T47D (cell line): ENCODE measurements at regions not wholly inside any gene's neighbourhood (a gene's known extent, or its start where the extent isn't known, plus 50 kb on each side); places are given as distances from the start of the nearest gene placed in this dataset.
"Not testable (repeated sequence)": the region's sequence is repeated elsewhere in the genome, so short reads cannot be mapped to it uniquely, and the experiment has no call there.

Source experiments
- DNase-seq, 2 experiments: peaks; one replicate each; pipeline versions ENCODE4 v3.0.0 to v3.0.0-alpha.2; 2011 to 2012; ENCODE audit warnings: low read depth in 1 of 2, low spot score in 1 of 2
- JUND ChIP-seq: IDR thresholded peaks from 2 replicates; pipeline ENCODE4 v1.6.1; 2012; ENCODE audit warnings: low read depth
- in situ Hi-C: cut with HindIII; loops from 2 replicates; pipeline ENCODE4 v1.10.0; 2016; ENCODE audit warnings: low sequenced_read_pairs, low pct_unique_long_range_greater_than_20kb

GRCh38 chr5:100641833-100642232 is 106.7 kb downstream of the FAM174A start:
- TF ChIP-seq JUND = no peak
- in situ Hi-C loops = no loop called here
- peak in 1 of 2 experiments; percentile 22 for DNase-seq

DNA sequence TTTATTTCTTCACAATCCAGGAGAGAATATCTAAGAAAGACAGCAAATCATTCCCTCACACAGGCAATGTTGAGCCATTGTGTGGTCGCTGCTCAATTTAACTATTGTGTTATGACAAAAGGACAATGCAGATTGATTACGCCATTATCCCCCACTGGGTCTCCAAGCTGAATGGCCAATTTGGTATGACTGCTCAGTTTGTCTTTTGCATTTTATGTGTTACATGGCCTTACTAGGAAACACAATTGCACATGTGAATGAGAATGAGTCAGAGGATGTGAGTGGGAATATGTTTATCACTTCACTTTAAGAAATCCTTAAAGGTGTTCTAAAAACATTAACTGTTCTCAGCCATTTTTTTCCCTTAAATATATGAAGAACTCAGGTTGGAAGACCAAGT is 108.3 kb downstream of the FAM174A start:
- DNase-seq = no peak
- in situ Hi-C loops = no loop called here
- no peak for TF ChIP-seq JUND

- DNase-seq = no peak
- TF ChIP-seq JUND = no peak
- in situ Hi-C loops = no loop called here
These were observed 109.0 kb downstream of the FAM174A start for GRCh38 chr5:100644185-100644584.

DNA sequence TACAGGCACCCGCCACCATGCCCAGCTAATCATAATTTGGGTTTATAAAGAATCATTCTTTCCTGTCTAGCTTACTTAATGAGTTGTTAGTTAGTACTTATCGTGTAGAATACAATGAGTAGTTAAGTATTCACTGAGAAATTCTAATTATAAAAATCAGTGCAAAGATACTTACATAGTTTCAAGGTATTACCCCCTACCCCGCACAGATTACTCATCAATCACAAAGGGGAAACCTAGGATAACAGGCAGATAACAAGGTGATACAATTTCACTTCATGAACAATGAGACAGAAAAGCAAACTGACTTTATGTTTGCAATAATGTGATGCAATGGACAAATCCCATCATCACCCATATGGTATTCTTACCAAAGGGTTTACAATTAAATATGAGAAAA is 109.6 kb downstream of the FAM174A start:
- in situ Hi-C loops = no loop called here
- no peak for DNase-seq
- TF ChIP-seq JUND = no peak

GRCh38 chr5:100646011-100646410 is 110.8 kb downstream of the FAM174A start:
- DNase-seq = no peak

GRCh38 chr5:100646691-100647090 is 111.5 kb downstream of the FAM174A start:
- TF ChIP-seq JUND = no peak
- in situ Hi-C loops = no loop called here
- DNase-seq = no peak

More at GRCh38 chr5:100646011-100646410, 110.8 kb downstream of the FAM174A start:
- TF ChIP-seq JUND = no peak
- in situ Hi-C loops = no loop called here

GRCh38 chr5:100647461-100648230 is 112.5 kb downstream of the FAM174A start:
- peak; percentile 54; the same call in 1 of the 2 replicates for TF ChIP-seq JUND
- in situ Hi-C loops = no loop called here
- peak in 1 of 2 experiments; percentile 84 for DNase-seq

DNA sequence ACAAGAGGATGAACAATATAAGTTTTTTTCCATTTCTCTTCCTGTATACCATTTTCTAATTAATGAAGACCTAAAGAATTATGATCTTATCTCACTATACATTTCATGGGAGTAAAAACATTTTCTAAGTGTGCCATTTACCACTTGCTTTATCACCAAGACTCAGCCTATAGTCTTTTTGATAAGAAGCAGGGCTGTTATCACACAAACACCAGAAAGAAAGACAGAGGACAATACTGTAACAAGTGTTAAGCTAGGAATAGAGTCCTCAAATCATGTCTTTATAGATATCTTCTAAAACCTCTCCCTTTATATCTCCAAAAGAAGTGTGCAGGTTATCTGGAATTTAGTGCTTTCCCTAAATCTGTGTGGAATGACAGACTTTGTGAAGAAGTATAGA is 119.7 kb downstream of the FAM174A start:
- TF ChIP-seq JUND = no peak
- in situ Hi-C loops = no loop called here
- DNase-seq = no peak

GRCh38 chr5:100656771-100657170 is 121.6 kb downstream of the FAM174A start:
- in situ Hi-C loops = not testable (repeated sequence)

GRCh38 chr5:100659080-100659795 is 124.1 kb downstream of the FAM174A start:
- no peak for DNase-seq
- in situ Hi-C loops = no loop called here
- no peak for TF ChIP-seq JUND

More at GRCh38 chr5:100656771-100657170, 121.6 kb downstream of the FAM174A start:
- DNase-seq = not testable (repeated sequence)

DNA sequence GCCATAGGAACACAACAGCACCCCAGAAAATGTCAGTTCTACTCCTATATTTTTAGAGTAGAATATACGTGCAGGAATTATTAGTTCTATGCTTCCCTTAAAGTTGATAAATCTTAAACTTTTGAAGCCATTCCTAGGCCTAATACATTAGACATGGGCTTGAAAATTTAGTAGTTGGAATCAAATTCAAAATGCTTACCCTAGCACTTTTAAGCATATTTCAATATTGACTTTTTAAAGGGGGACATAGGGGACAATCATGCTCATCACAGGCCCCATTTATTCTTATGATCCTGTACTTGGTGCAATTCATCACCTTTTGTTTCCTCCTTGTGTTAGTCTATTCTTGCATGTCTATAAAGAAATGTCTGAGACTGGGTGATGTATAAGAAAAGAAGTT is 129.0 kb downstream of the FAM174A start:
- DNase-seq = no peak
- TF ChIP-seq JUND = no peak
- in situ Hi-C loops = no loop called here

GRCh38 chr5:100667161-100667630 is 132.0 kb downstream of the FAM174A start:
- in situ Hi-C loops = no loop called here
- DNase-seq = no peak
- no peak for TF ChIP-seq JUND

DNA sequence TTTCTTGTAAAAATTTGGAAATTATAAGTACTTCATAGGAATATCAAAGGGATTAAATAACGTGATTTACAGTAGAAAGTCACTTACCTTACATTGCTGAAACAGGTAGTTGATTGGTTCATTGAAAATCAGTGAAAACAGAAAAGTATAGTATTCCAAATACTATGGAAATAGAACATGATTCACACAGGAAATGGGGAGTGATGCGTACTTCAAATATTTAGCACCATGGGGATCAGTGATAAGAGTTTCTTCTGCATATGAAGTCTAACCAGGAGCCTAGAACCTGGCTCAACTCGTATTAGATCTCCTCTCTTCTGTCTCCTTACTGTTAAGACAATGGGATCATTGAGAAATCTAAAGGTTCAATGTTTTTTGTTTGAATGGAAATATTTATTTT is 133.3 kb downstream of the FAM174A start:
- in situ Hi-C loops = no loop called here
- no peak for DNase-seq

More for the DNA sequence above, 133.3 kb downstream of the FAM174A start:
- no peak for TF ChIP-seq JUND
